ENCODE measurements at regions not wholly inside any gene's neighbourhood (a gene's known extent, or its start where the extent isn't known, plus 50 kb on each side); places are given as distances from the start of the nearest gene placed in this dataset.

DNA sequence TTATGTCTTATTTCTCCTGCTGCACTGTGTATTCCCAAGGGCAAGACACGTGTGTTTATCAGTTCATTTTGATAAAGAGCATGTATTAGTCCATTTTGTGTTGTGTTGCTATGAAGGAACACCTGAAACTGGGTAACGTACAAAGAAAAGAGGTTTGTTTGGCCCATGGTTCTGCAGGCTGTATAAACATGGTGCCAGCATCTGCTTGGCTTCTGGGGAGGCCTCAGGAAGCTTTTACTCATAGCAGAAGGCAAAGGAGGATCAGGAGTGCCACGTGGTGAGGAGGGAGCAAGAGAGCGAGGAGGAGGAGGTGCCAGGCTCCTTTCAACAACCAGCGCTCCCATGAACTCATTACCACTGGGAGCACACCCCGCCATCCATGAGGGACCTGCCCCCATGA is 214.0 kb downstream of the UQCRFS1 start:
- TF ChIP-seq ARNT (IDR thresholded peaks at IDR 0.05) = no peak
- no peak for TF ChIP-seq FOXA1 (IDR thresholded peaks at IDR 0.05)
- no peak for TF ChIP-seq TARDBP (IDR thresholded peaks at IDR 0.05)
- TF ChIP-seq ELF4 (IDR thresholded peaks at IDR 0.05) = no peak
- TF ChIP-seq NFRKB (IDR thresholded peaks at IDR 0.05) = no peak
- TF ChIP-seq CTBP1 (IDR thresholded peaks at IDR 0.05; ENCODE audit: borderline replicate concordance) = no peak
- TF ChIP-seq LEF1 (IDR thresholded peaks at IDR 0.05; ENCODE audit: borderline replicate concordance) = no peak
- no peak for TF ChIP-seq HDGF (IDR thresholded peaks at IDR 0.05; ENCODE audit: borderline replicate concordance)
- TF ChIP-seq BHLHE40 (IDR thresholded peaks at IDR 0.05; ENCODE audit: borderline replicate concordance) = no peak
- no peak for TF ChIP-seq L3MBTL2 (conservative IDR thresholded peaks at IDR 0.05)
- no peak for TF ChIP-seq ZNF384 (IDR thresholded peaks at IDR 0.05)
